ENCODE measurements at regions not wholly inside any gene's neighbourhood (a gene's known extent, or its start where the extent isn't known, plus 50 kb on each side); places are given as distances from the start of the nearest gene placed in this dataset.

GRCh38 chr15:27674826-27675225 lies 424.3 kb downstream of the OCA2 start:
- intact Hi-C loops (cut with DNase I) = no loop called here
- DNase-seq (ENCODE audit: extremely low spot score in 2 of 2) = peak; percentile 16 to 58

GRCh38 chr15:27673766-27674445 lies 425.2 kb downstream of the OCA2 start:
- no peaks in the 10 kb centered on the region for H3K27me3 ChIP-seq

More at GRCh38 chr15:27674826-27675225, 424.3 kb downstream of the OCA2 start:
- Histone ChIP-seq H3K27me3 (no peaks in the 10 kb centered on the region), H3K36me3 (no peaks in the 10 kb centered on the region), H3K9me3 (no peaks in the 10 kb centered on the region), H3K4me1 (no peaks in the 10 kb centered on the region), H3K4me3 (no peak overlapping the region), H3K27ac (no peak overlapping the region)
- TF ChIP-seq CTCF (IDR thresholded peaks at IDR 0.05) (no peak), POLR2AphosphoS5 (IDR thresholded peaks at IDR 0.05; ENCODE audit: insufficient read depth in 1 of 2, low read depth in 1 of 2) (no peak), POLR2A (IDR thresholded peaks at IDR 0.05) (no peak)

GRCh38 chr15:27672537-27672936 lies 426.6 kb downstream of the OCA2 start:
- Histone ChIP-seq H3K4me3 (no peak overlapping the region), H3K4me1 (no peaks in the 10 kb centered on the region), H3K36me3 (no peaks in the 10 kb centered on the region), H3K9me3 (no peaks in the 10 kb centered on the region), H3K27me3 (no peaks in the 10 kb centered on the region), H3K27ac (no peak overlapping the region)
- intact Hi-C loops (cut with DNase I) = no loop called here
- DNase-seq (ENCODE audit: extremely low spot score in 2 of 2) = peak; percentile 60 to 88
- TF ChIP-seq CTCF (IDR thresholded peaks at IDR 0.05) (no peak), POLR2AphosphoS5 (IDR thresholded peaks at IDR 0.05; ENCODE audit: insufficient read depth in 1 of 2, low read depth in 1 of 2) (no peak), POLR2A (IDR thresholded peaks at IDR 0.05) (no peak)

More at GRCh38 chr15:27673766-27674445, 425.2 kb downstream of the OCA2 start:
- intact Hi-C loops (cut with DNase I) = no loop called here
- H3K9me3 ChIP-seq = no peaks in the 10 kb centered on the region
- DNase-seq (ENCODE audit: extremely low spot score in 2 of 2) = peak; percentile 22 to 65
- no peak overlapping the region for H3K4me3 ChIP-seq
- TF ChIP-seq POLR2AphosphoS5 (IDR thresholded peaks at IDR 0.05; ENCODE audit: insufficient read depth in 1 of 2, low read depth in 1 of 2) (no peak), CTCF (IDR thresholded peaks at IDR 0.05) (no peak), POLR2A (IDR thresholded peaks at IDR 0.05) (no peak)
- H3K27ac ChIP-seq = no peak overlapping the region
- no peaks in the 10 kb centered on the region for H3K36me3 ChIP-seq
- no peaks in the 10 kb centered on the region for H3K4me1 ChIP-seq

- Histone ChIP-seq H3K36me3 (no peaks in the 10 kb centered on the region), H3K4me3 (no peak overlapping the region), H3K27ac (no peak overlapping the region), H3K9me3 (no peaks in the 10 kb centered on the region), H3K27me3 (no peaks in the 10 kb centered on the region), H3K4me1 (no peaks in the 10 kb centered on the region)
- intact Hi-C loops (cut with DNase I) = no loop called here
- DNase-seq (ENCODE audit: extremely low spot score in 2 of 2) = peak in 1 of 2 donors; percentile 77
- TF ChIP-seq POLR2AphosphoS5 (IDR thresholded peaks at IDR 0.05; ENCODE audit: insufficient read depth in 1 of 2, low read depth in 1 of 2) (no peak), POLR2A (IDR thresholded peaks at IDR 0.05) (no peak), CTCF (IDR thresholded peaks at IDR 0.05) (no peak)
Observed at GRCh38 chr15:27671819-27672437, 427.2 kb downstream of the OCA2 start.

All from vagina (tissue), 2 donors.